Hepatocyte (in vitro differentiated cells): ENCODE measurements at regions not wholly inside any gene's neighbourhood (a gene's known extent, or its start where the extent isn't known, plus 50 kb on each side); places are given as distances from the start of the nearest gene placed in this dataset.

ENCODE experiments used
- DNase-seq: peaks from one replicate; pipeline ENCODE4 v3.0.0-alpha.2; 2016; ENCODE audit warnings: low spot score
- H2AFZ ChIP-seq: fragments of 200-600 bp; sonication (generic); 2 replicates; pipeline ENCODE4 v1.6.0; 2016; ENCODE audit warnings: antibody characterized with exemption, mild to moderate bottlenecking
- H3K27ac ChIP-seq: fragments of 200-600 bp; sonication (generic); 2 replicates; pipeline ENCODE4 v1.5.1; 2016; ENCODE audit warnings: mild to moderate bottlenecking
- H3K27me3 ChIP-seq: fragments of 200-600 bp; sonication (generic); 2 replicates; pipeline ENCODE4 v1.6.1; 2016
- H3K36me3 ChIP-seq: fragments of 200-600 bp; sonication (generic); replicated peaks from 2 replicates; pipeline ENCODE4 v1.5.1; 2016; ENCODE audit warnings: low read depth; ENCODE audit not compliant: insufficient read depth
- H3K4me1 ChIP-seq: fragments of 200-600 bp; sonication (generic); 2 replicates; pipeline ENCODE4 v1.5.1; 2016; ENCODE audit warnings: mild to moderate bottlenecking, moderate library complexity; ENCODE audit not compliant: insufficient read depth
- H3K4me2 ChIP-seq: fragments of 200-600 bp; sonication (generic); 2 replicates; pipeline ENCODE4 v1.6.0; 2016
- H3K4me3 ChIP-seq: fragments of 200-600 bp; sonication (generic); 2 replicates; pipeline ENCODE4 v1.5.1; 2016; ENCODE audit warnings: mild to moderate bottlenecking
- H3K79me2 ChIP-seq: fragments of 200-600 bp; sonication (generic); 2 replicates; pipeline ENCODE4 v1.6.0; 2017; ENCODE audit warnings: mild to moderate bottlenecking
- H3K9me2 ChIP-seq: fragments of 200-600 bp; sonication (generic); replicated peaks from 2 replicates; pipeline ENCODE4 v1.6.0; 2017; ENCODE audit warnings: mild to moderate bottlenecking; ENCODE audit not compliant: insufficient read depth
- H3K9me3 ChIP-seq: fragments of 200-600 bp; sonication (generic); 2 replicates; pipeline ENCODE4 v1.5.1; 2016; ENCODE audit warnings: low read depth, mild to moderate bottlenecking
- H4K20me1 ChIP-seq: fragments of 200-600 bp; sonication (generic); 2 replicates; pipeline ENCODE4 v1.6.0; 2016; ENCODE audit warnings: mild to moderate bottlenecking; ENCODE audit not compliant: insufficient read depth, poor library complexity, severe bottlenecking
- CTCF ChIP-seq: fragments of 200-600 bp; sonication (generic); IDR thresholded peaks from 2 replicates; pipeline ENCODE4 v1.5.1; 2016; ENCODE audit warnings: antibody characterized with exemption, mild to moderate bottlenecking; ENCODE audit not compliant: poor library complexity
- EZH2 ChIP-seq: fragments of 200-600 bp; sonication (generic); IDR thresholded peaks from 2 replicates; pipeline ENCODE4 v1.6.1; 2016; ENCODE audit warnings: antibody characterized with exemption, mild to moderate bottlenecking, borderline replicate concordance
- EZH2phosphoT487 ChIP-seq: fragments of 200-600 bp; sonication (generic); IDR thresholded peaks from one replicate; pipeline ENCODE4 v1.6.1; 2018; ENCODE audit warnings: antibody characterized with exemption, mild to moderate bottlenecking, low read depth, moderate library complexity; ENCODE audit not compliant: unreplicated experiment, severe bottlenecking
- WGBS: methylation state at CpG from one replicate; pipeline ENCODE4 v1.1.6; 2016; ENCODE audit warnings: low lambda C conversion rate; ENCODE audit errors: missing lambda C conversion rate; 5-methylcytosine and 5-hydroxymethylcytosine counted together

GRCh38 chr14:73774671-73775070 lies 60.5 kb upstream of the PNMA1 start:
- H3K27ac ChIP-seq: peak overlapping the region; percentile 33
- H3K27me3 ChIP-seq: no peaks in the 10 kb centered on the region
- 80% methylated on average over 2 of the region's 2 CpGs for WGBS
- no peak overlapping the region for H2AFZ ChIP-seq
- H3K36me3 ChIP-seq: no peaks in the 10 kb centered on the region
- DNase-seq: no peak
- peaks cover 22% of the 10 kb centered on the region for H3K4me1 ChIP-seq
- H3K79me2 ChIP-seq: peaks cover 86% of the 10 kb centered on the region
- no peaks in the 10 kb centered on the region for H3K9me3 ChIP-seq
- TF ChIP-seq EZH2phosphoT487 (no peak), EZH2 (no peak), CTCF (no peak)
- H3K4me3 ChIP-seq: no peak overlapping the region
- H3K9me2 ChIP-seq: no peaks in the 10 kb centered on the region
- peaks cover 37% of the 10 kb centered on the region for H4K20me1 ChIP-seq
- no peak overlapping the region for H3K4me2 ChIP-seq

- no peak overlapping the region for H3K4me2 ChIP-seq
- H2AFZ ChIP-seq: no peak overlapping the region
- no peaks in the 10 kb centered on the region for H3K36me3 ChIP-seq
- H3K9me3 ChIP-seq: no peaks in the 10 kb centered on the region
- H3K27me3 ChIP-seq: no peaks in the 10 kb centered on the region
- peaks cover 37% of the 10 kb centered on the region for H4K20me1 ChIP-seq
- H3K79me2 ChIP-seq: peaks cover 89% of the 10 kb centered on the region
- H3K9me2 ChIP-seq: no peaks in the 10 kb centered on the region
- no peak for DNase-seq
- H3K4me3 ChIP-seq: no peak overlapping the region
- peaks cover 22% of the 10 kb centered on the region for H3K4me1 ChIP-seq
- H3K27ac ChIP-seq: peak overlapping the region; percentile 33
- WGBS: 62% methylated on average over 3 of the region's 3 CpGs
- no peak for TF ChIP-seq CTCF
- no peak for TF ChIP-seq EZH2phosphoT487
- no peak for TF ChIP-seq EZH2
These were observed 60.0 kb upstream of the PNMA1 start for GRCh38 chr14:73774241-73774570.

- no peaks in the 10 kb centered on the region for H3K36me3 ChIP-seq
- H4K20me1 ChIP-seq: peaks cover 35% of the 10 kb centered on the region
- no peaks in the 10 kb centered on the region for H3K9me2 ChIP-seq
- H3K4me2 ChIP-seq: no peak overlapping the region
- H3K9me3 ChIP-seq: no peaks in the 10 kb centered on the region
- DNase-seq: no peak
- no peak overlapping the region for H3K4me3 ChIP-seq
- H3K27me3 ChIP-seq: no peaks in the 10 kb centered on the region
- TF ChIP-seq EZH2phosphoT487 (no peak), CTCF (no peak), EZH2 (no peak)
- peaks cover 22% of the 10 kb centered on the region for H3K4me1 ChIP-seq
- WGBS: 89% methylated on average over 11 of the region's 11 CpGs
- peak overlapping the region; percentile 90 for H3K27ac ChIP-seq
- H2AFZ ChIP-seq: no peak overlapping the region
- peaks cover 89% of the 10 kb centered on the region for H3K79me2 ChIP-seq
These were observed 59.5 kb upstream of the PNMA1 start for GRCh38 chr14:73773441-73774240.
